A549 (cell line): ENCODE measurements at regions not wholly inside any gene's neighbourhood (a gene's known extent, or its start where the extent isn't known, plus 50 kb on each side); places are given as distances from the start of the nearest gene placed in this dataset.

Experiments
- ATAC-seq, 2 experiments: fragments of 200-7000 bp in 1 of 2; fragments of >200 bp in 1 of 2; cut with Nextera tagmentation in 1 of 2; cut with Tn5 transposase in 1 of 2; 3 replicates each; pipeline versions ENCODE4 v1.8.0 to v1.9.1; 2018 to 2020; ENCODE audit warnings: mild to moderate bottlenecking in 1 of 2, moderate library complexity in 1 of 2
- CTCF ChIA-PET: fragments of 300-600 bp; sonication (Branson Sonifier 250); formaldehyde crosslinking; extraction: SDS; loops from one replicate; lab custom pipeline; 2021; ENCODE audit warnings: antibody characterized with exemption, inconsistent platforms; lab: Yijun Ruan, JAX
- POLR2A ChIA-PET: fragments of 350-600 bp; formaldehyde crosslinking; extraction: SDS; loops from one replicate; lab custom pipeline; 2021; ENCODE audit warnings: antibody characterized with exemption, inconsistent platforms; lab: Yijun Ruan, JAX
- DNase-seq, 2 experiments: peaks; one replicate each; pipeline versions ENCODE4 v3.0.0 to v3.0.0-alpha.2; 2011 to 2016; ENCODE audit warnings: low read depth in 1 of 2, low spot score in 1 of 2
- FAIRE-seq: peaks from 2 replicates; lab custom pipeline; 2011; peaks lifted over from hg19 to GRCh38; lab: Jason Lieb, UNC
- H3K27ac ChIP-seq, 2 experiments: fragments of >200 bp; sonication (Bioruptor Twin); formaldehyde crosslinking; 3 replicates each; pipeline ENCODE4 v1.5.1; 2016 to 2017
- H3K4me1 ChIP-seq: fragments of >200 bp; sonication (Bioruptor Twin); formaldehyde crosslinking; 3 replicates; pipeline ENCODE4 v1.6.1; 2016
- H3K4me2 ChIP-seq: fragments of >200 bp; sonication (Bioruptor Twin); formaldehyde crosslinking; 3 replicates; pipeline ENCODE4 v1.6.1; 2016
- H3K4me3 ChIP-seq: fragments of >200 bp; sonication (Bioruptor Twin); formaldehyde crosslinking; 3 replicates; pipeline ENCODE4 v1.5.1; 2016
- H3K9me3 ChIP-seq: fragments of >200 bp; sonication (Bioruptor Twin); formaldehyde crosslinking; 3 replicates; pipeline ENCODE4 v1.6.1; 2016
- BHLHE40 ChIP-seq: IDR thresholded peaks from 2 replicates; pipeline ENCODE4 v1.6.1; 2012; ENCODE audit warnings: low read depth, low read length, inconsistent platforms
- CEBPB ChIP-seq, 2 experiments: fragments of >200 bp in 1 of 2; sonication (Bioruptor Twin) in 1 of 2; formaldehyde crosslinking in 1 of 2; IDR thresholded peaks; 2 replicates each; pipeline ENCODE4 v1.6.1; 2012 to 2016
- CHD2 ChIP-seq: fragments of 150-350 bp; IDR thresholded peaks from 2 replicates; pipeline ENCODE4 v1.6.1; 2014; ENCODE audit warnings: low read length; ENCODE audit not compliant: partially characterized antibody
- EHF ChIP-seq: fragments of 250-450 bp; sonication (Bioruptor Pico); IDR thresholded peaks from 2 replicates; pipeline ENCODE4 v1.5.0; 2020; ENCODE audit warnings: mild to moderate bottlenecking
- EHMT2 ChIP-seq: fragments of 200-600 bp; sonication (generic); IDR thresholded peaks from 2 replicates; pipeline ENCODE4 v1.6.1; 2016; ENCODE audit warnings: antibody characterized with exemption, low read depth, mild to moderate bottlenecking, moderate library complexity
- EP300 ChIP-seq, 2 experiments: fragments of >200 bp; sonication (Bioruptor Twin); formaldehyde crosslinking; IDR thresholded peaks; 2 replicates in 1 of 2; 3 replicates in 1 of 2; pipeline ENCODE4 v1.6.1; 2016 to 2017
- ESRRA ChIP-seq: fragments of 150-350 bp; IDR thresholded peaks from 2 replicates; pipeline ENCODE4 v1.6.1; 2014; ENCODE audit warnings: mild to moderate bottlenecking, low read length, borderline replicate concordance
- FOSB ChIP-seq: fragments of 250-450 bp; sonication (Bioruptor Pico); IDR thresholded peaks from 2 replicates; pipeline ENCODE4 v1.5.0; 2020; ENCODE audit warnings: mild to moderate bottlenecking, moderate library complexity
- FOSL2 ChIP-seq, 2 experiments: fragments of 450-650 bp in 1 of 2; fragments of >200 bp in 1 of 2; sonication (Bioruptor Twin) in 1 of 2; formaldehyde crosslinking; IDR thresholded peaks; 2 replicates each; pipeline versions ENCODE4 v1.5.0 to v1.6.1; 2016 to 2020; ENCODE audit warnings: mild to moderate bottlenecking in 1 of 2, moderate library complexity in 1 of 2
- GATA3 ChIP-seq: IDR thresholded peaks from 2 replicates; pipeline ENCODE4 v1.6.1; 2012; ENCODE audit warnings: borderline replicate concordance
- HDAC2 ChIP-seq: fragments of 200-600 bp; sonication (generic); IDR thresholded peaks from 2 replicates; pipeline ENCODE4 v1.6.1; 2016
- HES2 ChIP-seq: fragments of >200 bp; sonication (Bioruptor Twin); formaldehyde crosslinking; IDR thresholded peaks from 2 replicates; pipeline ENCODE4 v1.6.1; 2016
- HEYL ChIP-seq: fragments of 250-450 bp; sonication (Bioruptor Pico); IDR thresholded peaks from 2 replicates; pipeline ENCODE4 v1.8.0; 2021; ENCODE audit warnings: mild to moderate bottlenecking, moderate library complexity
- HOXB5 ChIP-seq: fragments of 250-450 bp; sonication (Bioruptor Pico); IDR thresholded peaks from 2 replicates; pipeline ENCODE4 v1.5.0; 2020; ENCODE audit warnings: mild to moderate bottlenecking, moderate library complexity
- JUN ChIP-seq, 2 experiments: fragments of >200 bp; sonication (Bioruptor Twin); formaldehyde crosslinking; IDR thresholded peaks; 2 replicates in 1 of 2; 3 replicates in 1 of 2; pipeline ENCODE4 v1.6.1; 2016 to 2017
- JUNB ChIP-seq: fragments of >200 bp; sonication (Bioruptor Twin); formaldehyde crosslinking; IDR thresholded peaks from 2 replicates; pipeline ENCODE4 v1.6.1; 2016
- MYC ChIP-seq: IDR thresholded peaks from 2 replicates; pipeline ENCODE4 v1.6.1; 2012; ENCODE audit warnings: mild to moderate bottlenecking, inconsistent platforms, low read length, improper control_type of control experiment, borderline replicate concordance
- NFE2L2 ChIP-seq: fragments of 150-350 bp; conservative IDR thresholded peaks from 2 replicates; pipeline ENCODE4 v1.6.1; 2014; ENCODE audit warnings: low read length
- NPAS2 ChIP-seq: fragments of 250-450 bp; sonication (Bioruptor Pico); IDR thresholded peaks from 2 replicates; pipeline ENCODE4 v1.8.0; 2022; ENCODE audit warnings: mild to moderate bottlenecking, moderate library complexity, borderline replicate concordance
- NR3C1 ChIP-seq: fragments of >200 bp; sonication (Bioruptor Twin); formaldehyde crosslinking; IDR thresholded peaks from 3 replicates; pipeline ENCODE4 v1.6.1; 2017
- PHF8 ChIP-seq: fragments of 200-600 bp; sonication (generic); IDR thresholded peaks from 2 replicates; pipeline ENCODE4 v1.6.1; 2016; ENCODE audit warnings: low read depth, mild to moderate bottlenecking, antibody characterized with exemption, moderate library complexity, borderline replicate concordance
- POLR2AphosphoS2 ChIP-seq: conservative IDR thresholded peaks from 2 replicates; pipeline ENCODE4 v1.6.1; 2012; ENCODE audit warnings: low read length, improper control_type of control experiment, inconsistent platforms
- RAD21 ChIP-seq, 2 experiments: fragments of >200 bp in 1 of 2; sonication (Bioruptor Twin) in 1 of 2; formaldehyde crosslinking in 1 of 2; IDR thresholded peaks in 1 of 2; conservative IDR thresholded peaks in 1 of 2; 2 replicates in 1 of 2; 3 replicates in 1 of 2; pipeline ENCODE4 v1.6.1; 2012 to 2018; ENCODE audit warnings: inconsistent platforms in 1 of 2
- RARB ChIP-seq: fragments of 250-450 bp; sonication (Bioruptor Pico); IDR thresholded peaks from 2 replicates; pipeline ENCODE4 v1.8.0; 2021; ENCODE audit warnings: mild to moderate bottlenecking, moderate library complexity
- RCOR1 ChIP-seq: fragments of 150-350 bp; IDR thresholded peaks from 2 replicates; pipeline ENCODE4 v1.6.1; 2014; ENCODE audit warnings: antibody characterized with exemption, low read length, low read depth
- RFX5 ChIP-seq: fragments of 450-650 bp; IDR thresholded peaks from 2 replicates; pipeline ENCODE4 v1.7.1; 2014; ENCODE audit warnings: antibody characterized with exemption, mild to moderate bottlenecking, moderate library complexity
- SMC3 ChIP-seq: fragments of >200 bp; sonication (Bioruptor Twin); formaldehyde crosslinking; IDR thresholded peaks from 3 replicates; pipeline ENCODE4 v1.6.1; 2018; ENCODE audit warnings: inconsistent platforms
- SREBF2 ChIP-seq: fragments of 450-650 bp; IDR thresholded peaks from 2 replicates; pipeline ENCODE4 v1.6.1; 2014; ENCODE audit warnings: mild to moderate bottlenecking, moderate library complexity
- TFCP2L1 ChIP-seq: fragments of 250-450 bp; sonication (Bioruptor Pico); IDR thresholded peaks from 2 replicates; pipeline ENCODE4 v1.5.0; 2021; ENCODE audit warnings: mild to moderate bottlenecking
- TP53 ChIP-seq: fragments of 250-450 bp; sonication (Bioruptor Pico); IDR thresholded peaks from 2 replicates; pipeline ENCODE4 v1.5.0; 2021; ENCODE audit warnings: mild to moderate bottlenecking, moderate library complexity
- WGBS: methylation state at CpG from one replicate; pipeline ENCODE4 v1.1.6; 2017; ENCODE audit errors: missing lambda C conversion rate; 5-methylcytosine and 5-hydroxymethylcytosine counted together
- TF ChIP-seq, protein P1 (sequence below): fragments of 250-450 bp; sonication (Bioruptor Pico); IDR thresholded peaks from 2 replicates; pipeline ENCODE4 v1.5.0; 2021; ENCODE audit warnings: mild to moderate bottlenecking, moderate library complexity, borderline replicate concordance
- TF ChIP-seq, protein P2 (sequence below): fragments of >200 bp; sonication (Bioruptor Twin); formaldehyde crosslinking; IDR thresholded peaks from 3 replicates; pipeline ENCODE4 v1.6.1; 2016
- TF ChIP-seq, protein P3 (sequence below): fragments of 150-350 bp; IDR thresholded peaks from 2 replicates; pipeline ENCODE4 v1.6.1; 2014; ENCODE audit warnings: low read depth, mild to moderate bottlenecking, low read length
- TF ChIP-seq, protein P4 (sequence below): fragments of 450-650 bp; IDR thresholded peaks from 2 replicates; pipeline ENCODE4 v1.6.1; 2014; ENCODE audit warnings: antibody characterized with exemption

DNA sequence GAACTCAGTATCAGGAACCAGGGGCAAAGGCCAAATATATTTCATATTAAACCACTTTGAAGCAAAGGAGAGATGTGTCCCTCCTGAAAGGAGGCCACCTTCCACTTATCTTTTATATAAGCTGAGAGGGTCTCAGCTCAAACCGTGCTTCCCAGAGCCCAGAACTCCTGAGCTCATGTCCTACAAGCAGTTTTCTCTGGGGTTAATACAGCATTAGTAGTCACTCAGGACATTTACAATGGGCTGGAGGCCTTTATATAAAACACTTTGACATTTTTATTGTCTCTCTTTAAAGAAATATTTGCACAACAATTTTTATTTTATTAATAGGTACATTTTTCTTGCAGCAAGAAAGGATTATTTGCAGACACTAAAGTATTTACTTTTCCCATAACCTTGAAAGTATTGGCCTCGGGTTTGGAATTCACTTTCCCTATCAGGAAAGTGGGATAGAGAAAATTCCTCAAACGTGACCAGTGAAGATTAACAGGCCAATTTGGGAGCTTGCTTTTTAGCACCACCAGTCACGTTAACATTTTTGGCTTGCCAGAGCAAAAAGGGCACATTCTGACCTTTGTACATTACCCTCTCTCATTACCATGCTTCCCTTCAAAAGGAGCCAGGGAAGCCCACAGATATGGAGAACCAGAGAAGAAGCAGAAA, 464.9 kb upstream of the NRP1 start:
- ChIA-PET POLR2A (no interaction called here), CTCF (interaction anchor here (0.6 kb wide), 1 partner anchor 112 kb away, joined by 4 read pairs; no protein-coding TSS in a partner anchor)
- WGBS: 8% methylated on average over 4 of the region's 4 CpGs
- peak; percentile 65 for FAIRE-seq
- Histone ChIP-seq H3K27ac (peak overlapping the region; percentile 29 to 80; a peak in 5 of 6 replicates), H3K4me2 (peak overlapping the region; percentile 55), H3K9me3 (no peaks in the 10 kb centered on the region), H3K4me3 (no peak overlapping the region), H3K4me1 (peaks cover 50% of the 10 kb centered on the region)
- peak in 1 of 2 experiments; percentile 37; a peak in 3 of 6 replicates for ATAC-seq
- peak in 1 of 2 experiments; percentile 53 for DNase-seq
- TF ChIP-seq TFCP2L1 (CRISPR knock-in tag) (no peak), EHF (no peak), SREBF2 (no peak), RARB (CRISPR knock-in tag) (no peak), ESRRA (no peak), RAD21 (conservative IDR thresholded peaks at IDR 0.05 in 1 of 2, IDR thresholded peaks at IDR 0.05 in 1 of 2) (peak in 1 of 2 experiments; percentile 27; a peak in 1 of 5 replicates), RCOR1 (no peak), SMC3 (no peak; the same call in 2 of the 3 replicates), CEBPB (IDR thresholded peaks at IDR 0.05) (peak in 1 of 2 experiments; percentile 10; a peak in 1 of 4 replicates), JUNB (peak; percentile 44; the same call in 1 of the 2 replicates), FOSB (CRISPR knock-in tag) (no peak), POLR2AphosphoS2 (no peak), FOSL2 (IDR thresholded peaks at IDR 0.05) (no peak), FOSL2 (CRISPR knock-in tag; IDR thresholded peaks at IDR 0.05) (no peak), HEYL (CRISPR knock-in tag) (no peak), RFX5 (no peak), GATA3 (peak; percentile 46; the same call in 1 of the 2 replicates), JUN (IDR thresholded peaks at IDR 0.05) (peak in 1 of 2 experiments; percentile 31; a peak in 1 of 5 replicates), HOXB5 (CRISPR knock-in tag) (no peak), MYC (no peak)
- TF ChIP-seq, protein P1, sequence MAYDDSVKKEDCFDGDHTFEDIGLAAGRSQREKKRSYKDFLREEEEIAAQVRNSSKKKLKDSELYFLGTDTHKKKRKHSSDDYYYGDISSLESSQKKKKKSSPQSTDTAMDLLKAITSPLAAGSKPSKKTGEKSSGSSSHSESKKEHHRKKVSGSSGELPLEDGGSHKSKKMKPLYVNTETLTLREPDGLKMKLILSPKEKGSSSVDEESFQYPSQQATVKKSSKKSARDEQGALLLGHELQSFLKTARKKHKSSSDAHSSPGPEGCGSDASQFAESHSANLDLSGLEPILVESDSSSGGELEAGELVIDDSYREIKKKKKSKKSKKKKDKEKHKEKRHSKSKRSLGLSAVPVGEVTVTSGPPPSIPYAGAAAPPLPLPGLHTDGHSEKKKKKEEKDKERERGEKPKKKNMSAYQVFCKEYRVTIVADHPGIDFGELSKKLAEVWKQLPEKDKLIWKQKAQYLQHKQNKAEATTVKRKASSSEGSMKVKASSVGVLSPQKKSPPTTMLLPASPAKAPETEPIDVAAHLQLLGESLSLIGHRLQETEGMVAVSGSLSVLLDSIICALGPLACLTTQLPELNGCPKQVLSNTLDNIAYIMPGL (CRISPR knock-in tag): no peak
- TF ChIP-seq, protein P2, sequence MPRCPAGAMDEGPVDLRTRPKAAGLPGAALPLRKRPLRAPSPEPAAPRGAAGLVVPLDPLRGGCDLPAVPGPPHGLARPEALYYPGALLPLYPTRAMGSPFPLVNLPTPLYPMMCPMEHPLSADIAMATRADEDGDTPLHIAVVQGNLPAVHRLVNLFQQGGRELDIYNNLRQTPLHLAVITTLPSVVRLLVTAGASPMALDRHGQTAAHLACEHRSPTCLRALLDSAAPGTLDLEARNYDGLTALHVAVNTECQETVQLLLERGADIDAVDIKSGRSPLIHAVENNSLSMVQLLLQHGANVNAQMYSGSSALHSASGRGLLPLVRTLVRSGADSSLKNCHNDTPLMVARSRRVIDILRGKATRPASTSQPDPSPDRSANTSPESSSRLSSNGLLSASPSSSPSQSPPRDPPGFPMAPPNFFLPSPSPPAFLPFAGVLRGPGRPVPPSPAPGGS: peak; percentile 38; the same call in 1 of the 3 replicates
- TF ChIP-seq, protein P3, sequence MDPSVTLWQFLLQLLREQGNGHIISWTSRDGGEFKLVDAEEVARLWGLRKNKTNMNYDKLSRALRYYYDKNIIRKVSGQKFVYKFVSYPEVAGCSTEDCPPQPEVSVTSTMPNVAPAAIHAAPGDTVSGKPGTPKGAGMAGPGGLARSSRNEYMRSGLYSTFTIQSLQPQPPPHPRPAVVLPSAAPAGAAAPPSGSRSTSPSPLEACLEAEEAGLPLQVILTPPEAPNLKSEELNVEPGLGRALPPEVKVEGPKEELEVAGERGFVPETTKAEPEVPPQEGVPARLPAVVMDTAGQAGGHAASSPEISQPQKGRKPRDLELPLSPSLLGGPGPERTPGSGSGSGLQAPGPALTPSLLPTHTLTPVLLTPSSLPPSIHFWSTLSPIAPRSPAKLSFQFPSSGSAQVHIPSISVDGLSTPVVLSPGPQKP: no peak

DNA sequence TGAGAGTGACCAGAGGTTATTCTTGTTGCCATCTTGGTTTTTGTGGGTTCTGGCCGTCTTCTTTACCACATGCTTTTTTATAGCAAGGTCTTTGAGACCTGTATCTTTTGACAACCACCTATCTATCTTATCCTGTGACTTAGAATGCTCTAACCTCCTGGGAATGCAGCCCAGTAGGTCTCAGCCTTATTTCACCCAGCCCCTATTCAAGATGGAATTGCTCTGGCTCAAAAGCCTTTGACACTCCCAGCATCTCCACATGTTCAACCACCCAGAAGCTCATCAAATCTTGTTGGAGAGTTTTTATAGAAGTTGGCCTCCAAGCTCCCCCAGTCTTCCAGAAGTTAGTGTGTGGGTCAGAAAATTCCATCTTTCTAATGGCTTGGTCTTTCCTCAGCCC, 464.3 kb upstream of the NRP1 start:
- Histone ChIP-seq H3K9me3 (no peaks in the 10 kb centered on the region), H3K4me2 (peak overlapping the region; percentile 55), H3K4me1 (peaks cover 49% of the 10 kb centered on the region), H3K4me3 (no peak overlapping the region), H3K27ac (peak overlapping the region; percentile 22 to 29; a peak in 4 of 6 replicates)
- FAIRE-seq: no peak
- ChIA-PET POLR2A (no interaction called here), CTCF (no interaction called here)
- ATAC-seq: no peak
- TF ChIP-seq PHF8 (no peak), NPAS2 (CRISPR knock-in tag) (no peak), EHMT2 (no peak), TP53 (no peak), BHLHE40 (no peak), CHD2 (no peak), NFE2L2 (no peak), RARB (CRISPR knock-in tag) (no peak), NR3C1 (no peak), HDAC2 (no peak), ESRRA (no peak), HES2 (no peak), EP300 (IDR thresholded peaks at IDR 0.05) (no peak), POLR2AphosphoS2 (no peak), FOSB (CRISPR knock-in tag) (no peak), MYC (no peak)
- TF ChIP-seq, protein P4, sequence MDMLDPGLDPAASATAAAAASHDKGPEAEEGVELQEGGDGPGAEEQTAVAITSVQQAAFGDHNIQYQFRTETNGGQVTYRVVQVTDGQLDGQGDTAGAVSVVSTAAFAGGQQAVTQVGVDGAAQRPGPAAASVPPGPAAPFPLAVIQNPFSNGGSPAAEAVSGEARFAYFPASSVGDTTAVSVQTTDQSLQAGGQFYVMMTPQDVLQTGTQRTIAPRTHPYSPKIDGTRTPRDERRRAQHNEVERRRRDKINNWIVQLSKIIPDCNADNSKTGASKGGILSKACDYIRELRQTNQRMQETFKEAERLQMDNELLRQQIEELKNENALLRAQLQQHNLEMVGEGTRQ: no peak
- DNase-seq: no peak
- 97% methylated on average over 1 of the region's 1 CpG for WGBS
